ENCODE measurements at regions not wholly inside any gene's neighbourhood (a gene's known extent, or its start where the extent isn't known, plus 50 kb on each side); places are given as distances from the start of the nearest gene placed in this dataset.

DNA sequence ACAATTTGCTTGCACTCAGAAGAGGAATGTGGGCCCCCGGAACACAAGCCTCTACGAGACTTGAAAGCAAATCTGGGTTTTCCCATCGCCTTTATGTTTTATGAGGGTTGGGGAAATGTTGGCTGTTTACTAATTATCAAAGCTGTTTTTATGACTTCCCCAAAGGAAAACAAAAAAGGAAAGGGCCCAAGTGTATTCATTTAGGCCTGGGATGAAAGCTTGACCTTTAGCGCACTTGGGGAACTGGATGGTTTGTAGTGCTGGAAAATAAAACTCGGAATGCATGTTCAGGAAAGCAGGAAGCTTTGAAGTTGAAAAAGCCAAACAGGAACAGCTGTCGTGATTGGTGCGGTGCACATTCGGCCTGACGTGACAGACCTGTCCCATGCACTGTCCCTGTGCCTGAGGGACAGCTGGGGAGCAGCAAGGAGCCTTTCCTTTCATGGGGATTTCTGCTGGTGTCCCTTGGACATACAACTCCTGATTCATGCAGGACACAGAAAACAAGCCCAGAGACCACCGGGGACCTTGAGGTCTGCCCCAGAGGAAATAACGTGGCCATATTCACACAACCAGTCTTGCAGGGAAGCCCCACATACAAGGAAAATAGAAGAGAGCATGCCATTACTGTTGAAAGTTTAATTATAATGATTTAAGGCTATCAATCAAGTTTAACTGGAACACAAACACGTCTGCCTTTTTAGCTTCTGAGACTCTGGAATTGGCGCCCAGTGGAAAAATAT is 169.7 kb upstream of the APCDD1 start:
- DNase-seq (ENCODE audit: low spot score): no peak

DNA sequence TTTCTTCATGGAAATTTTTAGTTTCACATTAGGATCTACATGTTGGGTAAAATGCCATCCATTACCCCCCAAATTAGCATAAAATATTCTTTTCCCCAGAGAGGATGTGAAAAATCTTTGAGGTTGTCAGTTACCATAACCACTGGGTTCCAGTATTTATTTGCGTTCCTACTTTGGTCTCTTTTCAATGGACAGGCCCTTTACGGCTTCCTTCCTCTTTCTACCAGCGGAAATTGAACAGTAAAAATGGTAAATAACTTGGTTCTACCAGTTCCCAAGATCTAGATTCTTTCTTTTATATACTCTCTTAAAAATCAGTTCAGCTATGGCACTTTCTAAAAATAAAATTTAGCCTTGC is 169.2 kb upstream of the APCDD1 start:
- no peak for DNase-seq (ENCODE audit: low spot score)

DNA sequence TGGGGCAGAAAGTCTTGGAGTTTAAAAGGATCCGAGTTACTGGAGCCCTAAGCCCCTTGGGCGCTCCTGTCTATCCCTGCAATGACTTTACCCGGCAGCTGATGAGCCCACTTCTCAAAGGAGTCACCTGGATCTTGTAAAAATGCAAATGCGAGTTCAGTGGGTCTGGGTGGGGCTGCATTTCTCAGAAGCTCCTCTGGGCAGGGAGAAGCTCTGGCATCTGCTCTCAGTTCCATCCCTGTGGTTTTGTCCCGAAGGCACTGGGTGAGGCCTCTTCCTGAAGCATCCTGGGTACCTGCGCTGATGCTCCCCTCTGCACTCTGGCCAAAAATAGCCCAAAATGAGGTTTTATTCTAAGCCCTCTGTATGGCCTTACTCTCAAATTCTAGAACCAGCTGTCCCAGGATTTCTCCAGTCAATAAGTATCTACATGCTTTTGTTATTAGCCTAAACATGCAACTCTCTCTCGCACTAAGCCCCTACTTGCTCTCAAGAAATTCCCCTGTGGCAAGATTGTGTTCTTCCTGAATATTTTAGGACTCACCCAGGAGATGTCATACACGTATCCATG is 167.8 kb upstream of the APCDD1 start:
- DNase-seq (ENCODE audit: low spot score): no peak

DNA sequence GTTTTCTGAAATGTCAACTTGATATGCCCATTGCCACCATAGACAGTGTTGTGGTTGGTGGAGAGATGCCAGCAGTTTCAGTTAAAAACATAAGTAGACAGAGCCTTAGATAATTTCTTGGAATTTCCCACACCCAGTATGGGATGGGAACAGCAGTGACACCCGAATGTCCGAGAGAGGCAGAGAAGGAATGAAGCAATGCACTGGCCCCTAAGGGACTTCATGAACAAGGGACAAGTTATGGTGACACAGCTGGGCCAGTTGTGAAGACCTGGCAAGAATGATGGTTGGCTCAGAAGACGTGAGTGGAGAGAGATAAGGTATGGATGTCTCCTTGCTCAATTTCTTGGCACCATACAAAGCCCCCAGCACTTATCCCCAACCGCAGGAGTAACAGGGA is 165.2 kb upstream of the APCDD1 start:
- DNase-seq (ENCODE audit: low spot score): no peak

DNA sequence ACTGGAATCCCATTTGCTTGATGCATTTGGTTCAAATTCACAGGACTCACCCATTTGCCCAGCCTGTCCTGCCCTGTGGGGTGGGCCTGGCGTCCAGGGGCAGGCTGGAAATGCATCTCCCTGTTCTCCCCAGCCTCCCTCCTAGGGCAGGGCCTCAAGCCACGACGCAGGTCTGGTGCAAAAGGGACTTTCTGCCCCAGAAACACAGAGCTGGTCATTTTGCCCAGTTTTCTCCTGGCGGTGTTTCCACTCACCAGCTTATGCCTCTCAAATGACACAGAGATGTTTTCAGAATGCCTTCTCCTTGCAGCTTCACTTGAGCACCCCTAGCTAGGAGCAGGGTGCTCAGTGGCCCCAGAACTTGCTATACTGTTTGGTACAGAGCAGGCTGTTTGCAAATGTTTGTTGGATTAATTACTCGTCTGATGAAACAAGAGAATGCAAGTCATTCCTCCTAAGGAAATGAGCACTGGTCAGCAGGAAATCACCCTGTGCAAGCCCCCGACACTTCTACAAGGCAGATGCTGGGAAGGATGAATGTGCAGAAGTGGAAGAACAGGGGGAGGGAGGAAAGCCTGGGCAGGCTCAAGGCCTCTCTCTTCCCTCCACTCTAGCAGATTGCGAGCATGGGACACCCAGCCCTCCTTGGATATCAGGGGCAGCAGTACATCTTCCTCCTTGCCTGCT is 164.3 kb upstream of the APCDD1 start:
- DNase-seq (ENCODE audit: low spot score): no peak

DNA sequence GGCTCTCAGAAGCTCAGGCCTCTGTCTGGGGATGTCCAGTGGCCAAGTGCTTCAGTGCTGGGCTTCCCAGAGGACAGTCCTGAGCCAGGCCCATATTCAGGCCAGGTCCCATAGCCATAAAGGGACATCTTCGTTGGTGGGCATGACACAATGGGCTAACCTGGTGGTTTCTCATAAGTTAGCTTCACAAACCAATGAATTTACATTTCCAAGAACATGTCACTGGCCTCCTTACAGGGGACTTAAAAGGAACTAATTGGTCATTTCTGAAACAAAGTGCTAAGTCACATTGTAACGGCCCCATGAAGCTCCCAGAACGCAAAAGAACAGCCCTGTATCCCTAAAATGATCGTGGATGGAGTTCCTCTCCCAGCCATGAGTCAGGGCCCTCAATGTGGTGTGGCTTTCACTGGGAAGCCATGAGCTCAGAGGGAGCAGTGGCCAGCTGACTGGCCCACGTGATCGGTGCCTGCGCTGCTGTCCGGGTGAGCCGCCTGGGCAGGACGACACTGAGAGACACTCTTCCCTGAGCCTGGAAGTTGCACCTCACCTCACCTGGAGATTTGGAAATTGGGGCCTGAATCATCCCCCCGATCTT is 163.7 kb upstream of the APCDD1 start:
- DNase-seq (ENCODE audit: low spot score): no peak

DNA sequence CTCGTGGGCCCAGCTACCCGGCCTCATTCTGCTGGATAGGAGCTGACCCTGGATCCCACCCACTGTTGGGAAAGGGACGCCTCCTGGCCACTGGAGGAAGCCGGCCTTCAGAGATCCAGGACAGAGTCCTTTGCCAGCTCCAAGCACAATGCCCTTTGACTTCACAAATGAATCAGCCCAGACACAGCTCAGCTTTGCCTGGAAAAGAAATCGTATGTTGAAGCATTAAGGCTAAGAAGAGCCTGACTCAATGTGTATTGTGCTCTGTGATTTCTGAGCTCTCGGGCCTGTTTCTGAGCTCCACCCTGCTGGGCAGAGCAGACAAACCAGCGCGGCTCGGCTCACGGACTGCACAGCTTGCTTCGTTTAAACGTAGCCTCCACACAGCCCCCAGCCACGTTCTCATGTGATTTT is 162.9 kb upstream of the APCDD1 start:
- no peak for DNase-seq (ENCODE audit: low spot score)

DNA sequence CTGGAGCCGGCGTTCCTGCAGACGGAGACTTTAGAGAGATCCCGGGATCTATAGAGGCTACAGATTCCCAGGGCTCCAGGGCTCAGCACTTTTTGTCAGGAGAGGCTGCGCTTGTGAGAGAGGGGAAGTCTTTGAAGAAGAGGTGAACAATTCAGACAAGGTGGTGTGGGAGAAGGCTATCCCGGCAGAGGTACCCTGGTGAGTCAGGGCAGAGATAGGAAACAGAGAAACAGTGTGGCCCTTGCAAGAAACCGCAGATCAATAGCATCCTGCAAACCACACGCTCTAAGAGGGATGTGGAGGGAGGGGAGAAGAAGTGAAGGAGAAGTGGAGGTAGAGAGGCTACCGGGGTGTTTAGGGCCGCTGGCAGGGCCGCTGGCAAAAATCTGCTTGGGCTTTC is 160.5 kb upstream of the APCDD1 start:
- no peak for DNase-seq (ENCODE audit: low spot score)

DNA sequence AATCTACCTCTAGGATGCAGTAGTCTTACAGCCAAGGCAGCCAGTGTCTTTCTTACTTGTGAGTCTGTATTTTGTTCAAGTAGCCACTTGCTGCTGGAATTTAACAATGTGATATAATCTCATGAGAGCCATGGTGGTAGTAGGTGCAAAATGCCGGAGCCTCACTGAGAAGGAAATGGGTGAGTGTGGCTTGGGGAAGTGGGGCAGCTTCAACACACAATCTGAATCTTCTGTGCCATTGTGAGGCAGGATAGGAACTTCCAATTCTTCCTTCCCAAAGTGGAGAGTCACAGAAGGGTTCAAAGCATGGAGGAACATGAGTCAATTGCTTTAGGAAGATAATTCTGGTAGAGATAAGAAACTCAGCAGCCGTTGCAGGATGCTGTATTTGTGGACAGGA is 158.7 kb upstream of the APCDD1 start:
- DNase-seq (ENCODE audit: low spot score): no peak

DNA sequence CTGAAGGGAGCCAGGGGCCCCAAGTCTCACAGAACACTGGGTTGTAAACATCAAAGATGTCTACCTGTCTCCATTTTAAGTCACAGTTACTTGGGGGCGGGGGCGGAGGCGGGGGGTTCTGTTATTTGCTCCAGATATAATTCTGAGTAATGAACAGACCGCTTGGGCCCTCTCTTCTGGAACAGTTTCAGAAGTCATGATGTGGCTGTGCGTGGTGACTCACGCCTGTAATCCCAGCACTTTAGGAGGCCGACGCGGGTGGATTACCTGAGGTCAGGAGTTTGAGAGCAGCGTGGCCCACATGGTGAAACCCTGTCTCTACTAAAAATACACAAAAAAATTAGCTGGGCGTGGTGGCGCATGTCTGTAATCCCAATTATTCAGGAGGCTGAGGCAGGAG is 157.9 kb upstream of the APCDD1 start:
- no peak for DNase-seq (ENCODE audit: low spot score)

DNA sequence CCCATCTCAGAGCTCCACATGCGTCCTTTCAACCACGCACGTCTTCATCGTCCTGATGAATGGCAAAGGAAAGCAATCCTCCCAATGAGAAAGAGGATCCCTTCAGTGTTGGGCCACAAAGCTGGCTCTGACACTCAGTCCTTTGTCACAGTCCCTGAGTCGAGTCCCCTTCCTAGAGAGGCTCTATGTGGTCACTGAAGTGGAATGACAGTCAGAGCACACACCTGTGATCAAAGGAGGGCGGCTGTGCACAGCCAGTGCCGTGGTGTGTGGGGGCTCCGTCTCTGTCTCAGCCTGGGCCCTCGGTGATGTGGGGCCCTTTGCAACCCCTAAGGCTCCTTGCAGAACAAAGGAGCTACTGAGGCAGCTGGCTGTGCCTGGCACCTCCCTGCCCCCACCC is 157.3 kb upstream of the APCDD1 start:
- DNase-seq (ENCODE audit: low spot score): no peak

DNA sequence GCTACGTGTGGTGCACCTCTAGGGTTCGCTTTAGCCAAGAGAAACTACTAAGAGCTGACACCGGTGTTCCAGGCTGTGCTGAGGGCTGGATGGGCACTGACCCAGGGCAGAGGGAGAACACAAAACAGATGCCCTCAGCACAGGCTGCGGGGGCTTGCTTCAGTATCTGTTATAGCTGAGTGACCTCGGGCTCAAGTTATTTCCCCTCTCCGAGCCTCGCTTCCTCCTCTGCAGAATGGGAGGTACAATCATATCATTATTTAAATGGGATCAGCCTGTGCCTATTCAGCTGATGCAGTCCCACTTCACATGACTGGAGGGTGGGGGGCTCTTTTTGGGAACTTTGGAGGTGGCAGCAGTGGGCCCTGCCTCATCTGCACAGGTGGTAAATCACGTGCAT is 156.1 kb upstream of the APCDD1 start:
- no peak for DNase-seq (ENCODE audit: low spot score)

DNA sequence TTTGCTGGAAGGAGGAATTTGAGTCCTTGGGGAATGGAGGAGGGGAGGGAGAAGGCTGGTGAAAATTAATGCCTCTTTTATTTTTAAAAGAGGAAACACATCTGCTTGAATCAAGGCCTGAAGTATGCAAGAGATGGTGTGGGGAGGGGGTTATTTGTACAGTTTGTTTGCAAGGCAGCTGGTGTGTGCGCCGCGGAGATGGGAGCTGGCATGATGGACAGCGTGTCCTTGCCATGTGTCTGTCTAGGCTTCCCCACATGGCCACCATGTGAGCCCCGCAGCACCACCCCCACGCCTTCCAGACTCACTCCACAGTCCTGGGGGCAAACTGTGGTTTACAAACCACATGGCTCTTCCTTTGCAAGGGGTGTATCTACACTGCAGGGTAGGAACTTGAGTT is 154.8 kb upstream of the APCDD1 start:
- no peak for DNase-seq (ENCODE audit: low spot score)

DNA sequence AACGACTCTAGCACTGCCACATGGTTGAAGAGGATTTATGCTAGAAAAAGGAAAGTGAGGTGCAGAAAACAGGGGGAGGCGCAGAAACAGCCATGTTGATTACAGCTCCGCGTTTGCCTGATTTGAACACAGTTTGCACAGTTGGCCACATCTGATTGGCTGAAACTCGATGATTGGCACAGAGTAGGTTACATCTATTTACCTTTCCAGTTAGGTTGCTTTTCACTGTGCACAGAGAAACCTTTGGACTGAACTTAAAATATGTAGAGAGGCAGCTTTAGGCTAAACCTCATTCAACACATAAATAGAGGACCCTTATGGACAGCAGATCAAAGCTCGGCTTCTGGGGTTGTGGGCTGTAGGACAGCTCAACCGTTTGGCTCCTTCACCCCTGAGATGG is 153.7 kb upstream of the APCDD1 start:
- no peak for DNase-seq (ENCODE audit: low spot score)

DNA sequence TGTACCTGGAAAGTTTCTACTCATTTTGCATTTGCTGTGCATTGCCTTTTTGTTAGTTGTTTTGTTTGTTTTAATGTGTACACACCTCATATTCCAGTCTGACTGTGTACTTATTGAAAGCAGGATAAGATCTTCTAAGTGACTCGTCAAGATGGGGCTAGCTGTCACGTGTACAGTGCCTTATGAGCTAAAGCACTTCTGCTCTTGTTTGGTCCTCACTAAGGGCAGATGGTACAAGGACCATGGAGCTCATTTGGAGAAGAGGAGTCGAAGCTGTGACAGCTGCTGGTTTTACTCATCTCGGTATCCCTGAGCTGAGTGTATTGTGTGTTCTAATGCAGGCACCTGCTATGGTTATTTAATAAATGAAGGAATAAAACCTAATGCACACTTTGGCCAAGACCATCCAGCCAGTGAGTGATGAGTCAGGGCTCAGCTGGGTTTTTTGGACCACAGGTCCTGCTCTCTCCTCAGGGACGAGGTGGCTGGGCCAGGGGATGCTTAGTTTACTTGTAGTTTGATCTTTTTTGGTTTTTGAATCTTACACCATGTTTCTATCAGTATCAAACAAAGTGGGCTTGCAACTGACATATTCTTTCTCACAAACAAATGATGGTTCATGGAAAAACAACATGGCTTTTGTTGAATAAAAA is 152.5 kb upstream of the APCDD1 start:
- no peak for DNase-seq (ENCODE audit: low spot score)

DNA sequence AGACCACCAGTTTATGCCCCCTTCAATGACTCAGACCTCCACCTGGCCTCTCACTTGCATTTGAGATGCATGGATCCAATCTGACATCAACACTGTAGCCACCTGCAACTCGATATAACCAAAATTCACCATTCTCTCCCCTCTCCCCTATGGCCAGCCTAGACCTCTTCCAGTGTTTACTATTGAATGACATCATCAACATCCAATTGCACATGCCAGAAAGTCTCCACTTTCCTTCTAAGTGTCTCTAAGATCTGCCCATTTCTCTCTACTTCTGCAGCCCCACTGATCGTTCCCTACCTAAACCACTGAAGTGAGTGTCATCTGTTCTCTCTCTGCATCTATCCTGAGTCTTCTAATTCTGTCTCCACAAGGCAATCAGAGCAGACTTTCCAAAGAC is 151.3 kb upstream of the APCDD1 start:
- DNase-seq (ENCODE audit: low spot score): no peak

DNA sequence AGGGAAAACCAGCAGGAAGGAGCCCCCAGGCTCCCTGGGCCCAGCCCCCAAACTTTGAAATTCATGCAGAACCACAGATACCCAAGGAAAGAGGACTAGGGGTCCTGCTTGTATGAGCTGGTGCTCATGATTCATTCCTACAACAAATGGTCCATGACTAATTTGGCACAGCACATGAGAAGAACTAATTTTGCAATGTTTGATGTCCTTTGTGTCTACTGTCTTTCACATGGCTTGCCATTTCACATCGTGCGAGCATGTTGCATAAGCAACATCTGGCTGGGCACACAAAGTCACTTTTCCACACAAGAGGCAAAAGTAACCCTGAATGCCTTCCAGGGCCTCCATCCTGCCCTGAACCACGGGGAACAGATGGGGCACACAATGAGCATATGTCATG is 149.6 kb upstream of the APCDD1 start:
- DNase-seq (ENCODE audit: low spot score): no peak

DNA sequence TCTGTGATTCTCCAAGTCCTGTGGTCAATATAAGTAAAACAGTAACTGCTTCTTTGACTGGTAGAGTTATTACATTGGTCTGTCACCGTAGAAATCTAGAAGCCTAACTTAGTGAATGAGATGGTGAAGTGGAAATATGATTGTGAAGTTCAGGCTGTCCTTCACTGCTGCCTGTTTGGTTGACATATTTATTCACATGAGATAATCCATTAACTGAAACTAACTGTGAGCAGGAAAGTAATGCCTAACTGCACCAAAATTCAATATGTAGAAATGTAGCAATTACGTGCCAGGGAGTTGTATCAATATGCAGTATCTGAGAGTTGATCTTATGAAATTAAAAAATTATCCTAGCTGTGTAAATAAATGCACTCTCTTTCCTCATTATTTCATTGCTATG is 147.7 kb upstream of the APCDD1 start:
- no peak for DNase-seq (ENCODE audit: low spot score)

DNA sequence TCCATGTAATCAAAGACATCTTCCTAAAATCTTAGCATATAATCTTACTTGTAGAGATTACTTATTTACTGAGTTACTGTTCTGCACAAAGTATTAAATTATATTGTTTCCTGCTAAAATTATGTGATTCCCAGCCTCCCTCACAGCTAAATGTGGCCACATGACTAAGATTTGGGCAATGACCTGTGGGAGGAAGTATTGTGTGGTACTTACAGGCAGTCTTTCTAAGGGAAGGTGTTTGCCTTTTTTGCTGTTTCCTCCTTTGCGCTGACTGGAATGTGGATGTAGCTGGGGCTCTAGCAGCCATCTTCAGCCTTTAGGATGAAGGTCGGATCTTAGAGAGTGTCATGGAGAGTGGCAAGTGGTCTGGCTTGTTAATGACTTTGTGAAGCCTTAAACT is 146.3 kb upstream of the APCDD1 start:
- DNase-seq (ENCODE audit: low spot score): no peak

DNA sequence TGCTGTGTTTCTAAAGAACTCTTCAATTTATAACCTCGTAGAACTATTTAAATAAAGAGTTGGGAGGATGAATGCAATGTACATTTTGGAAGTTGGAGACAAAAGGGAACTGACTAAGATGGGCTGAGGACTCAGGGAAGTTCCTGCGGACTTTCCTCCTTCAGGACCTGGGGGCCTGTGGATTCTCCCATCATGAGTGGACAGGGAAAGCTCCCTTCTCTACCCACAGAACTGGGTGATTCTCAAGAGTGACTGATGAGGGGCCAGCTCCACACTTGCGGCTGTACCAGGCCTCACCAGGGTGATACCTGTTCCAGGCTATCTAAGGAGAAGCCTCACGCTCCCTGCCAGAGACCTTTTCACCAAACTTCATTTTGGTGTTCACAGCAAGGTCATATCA is 143.8 kb upstream of the APCDD1 start:
- DNase-seq (ENCODE audit: low spot score): no peak

DNA sequence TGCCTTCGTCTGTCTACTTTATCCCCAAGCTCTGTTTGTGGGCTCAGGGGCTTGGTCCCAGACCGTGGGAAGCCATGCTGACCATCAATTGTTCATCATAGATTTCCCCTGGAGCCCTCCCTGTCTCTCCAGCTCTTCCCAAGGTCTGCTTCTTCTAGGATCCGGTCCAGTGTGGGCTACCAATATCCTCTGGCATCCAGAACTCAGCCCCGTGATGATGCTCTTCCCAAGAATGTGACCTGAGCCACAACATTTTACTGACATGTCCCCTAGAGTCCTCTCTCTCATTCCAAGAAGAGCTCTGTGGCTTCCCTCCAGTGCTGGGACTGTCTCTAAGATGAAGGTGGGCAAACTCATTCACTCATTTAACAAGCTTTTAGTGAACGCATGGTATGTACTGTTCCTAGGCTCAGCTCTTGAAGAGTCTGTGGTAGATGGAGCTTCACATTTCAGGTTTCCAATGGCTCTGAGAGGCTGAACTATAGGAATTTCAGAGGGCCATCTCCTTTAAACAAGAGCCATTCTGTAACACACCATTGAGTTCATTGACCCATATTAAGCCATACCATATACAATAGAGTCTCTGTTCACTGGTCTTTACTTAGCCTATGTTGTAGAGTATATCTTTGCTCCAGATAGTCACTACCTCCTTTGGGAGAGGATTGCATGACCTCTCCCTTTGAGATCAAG is 142.0 kb upstream of the APCDD1 start:
- DNase-seq (ENCODE audit: low spot score): peak; percentile 40

DNA sequence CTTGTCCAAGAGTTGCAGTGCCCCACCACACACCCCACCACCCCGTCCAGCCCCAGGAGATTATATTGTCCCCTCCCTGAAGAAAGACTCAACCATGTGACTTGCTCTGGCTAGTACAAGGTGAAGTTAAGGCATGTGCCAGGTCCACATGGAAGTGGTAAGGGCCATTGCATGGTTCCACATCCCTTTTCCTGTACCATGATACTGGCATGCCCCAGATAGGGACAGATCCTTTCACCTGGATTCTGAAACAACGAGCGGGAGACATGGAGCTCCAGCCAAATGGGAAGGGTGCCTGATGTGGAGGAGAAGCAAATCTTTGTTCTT is 141.5 kb upstream of the APCDD1 start:
- no peak for DNase-seq (ENCODE audit: low spot score)
